ENCODE measurements at regions not wholly inside any gene's neighbourhood (a gene's known extent, or its start where the extent isn't known, plus 50 kb on each side); places are given as distances from the start of the nearest gene placed in this dataset.
"Not testable (repeated sequence)": the region's sequence is repeated elsewhere in the genome, so short reads cannot be mapped to it uniquely, and the experiment has no call there.

DNA sequence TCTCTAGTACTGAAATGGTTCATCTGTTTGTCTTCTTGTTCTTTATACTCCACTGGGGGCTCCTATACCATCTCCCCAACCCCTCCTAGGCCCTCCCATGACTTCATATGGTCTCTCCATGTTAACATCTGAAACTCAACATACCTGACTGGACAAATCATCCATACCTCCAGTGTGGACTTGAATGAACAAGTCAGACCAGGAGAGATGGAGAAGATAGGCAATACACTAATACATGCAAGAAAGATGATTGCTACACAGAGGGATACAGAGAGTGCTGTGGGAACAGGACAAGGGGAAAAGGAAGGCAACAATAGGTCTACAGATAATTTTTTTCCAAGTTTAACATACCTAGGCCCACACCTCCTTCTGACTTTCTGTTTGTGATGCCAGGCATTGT, 175.1 kb downstream of the FHIP1A start:
- Histone ChIP-seq H3K27ac (ENCODE audit: insufficient read depth, low read length) (no peak overlapping the region), H3K18ac (ENCODE audit: low read depth, low read length) (no peak overlapping the region), H4K8ac (ENCODE audit: low read depth in 2 of 2, low read length in 2 of 2) (no peak overlapping the region), H2AK9ac (replicated peaks; ENCODE audit: low read depth, low read length, poor library complexity) (no peak overlapping the region), H3K9me3 (ENCODE audit: control insufficient read depth, insufficient read depth, low read length) (no peaks in the 10 kb centered on the region), H3K79me1 (ENCODE audit: low read depth in 1 of 2, low read length in 2 of 2) (no peaks in the 10 kb centered on the region), H3K9me1 (ENCODE audit: insufficient read depth, low read length) (no peaks in the 10 kb centered on the region), H3K4me1 (ENCODE audit: control insufficient read depth, insufficient read depth, low read length) (no peaks in the 10 kb centered on the region), H2AK5ac (ENCODE audit: low read depth, low read length) (no peak overlapping the region), H3K14ac (replicated peaks; ENCODE audit: low read depth, low read length) (no peak overlapping the region), H3K56ac (ENCODE audit: extremely low read depth, insufficient read depth, low read length) (no peak overlapping the region), H4K91ac (ENCODE audit: insufficient read depth, low read depth, low read length) (no peak overlapping the region), H2BK5ac (ENCODE audit: low read depth, low read length, poor library complexity, severe bottlenecking) (no peak overlapping the region), H3K36me3 (ENCODE audit: control insufficient read depth, insufficient read depth, low read length) (no peaks in the 10 kb centered on the region), H3K9ac (ENCODE audit: low read depth, low read length) (no peak overlapping the region), H3K4me2 (ENCODE audit: low read depth, low read length) (no peak overlapping the region), H2BK15ac (ENCODE audit: low read depth, low read length) (no peak overlapping the region), H2AFZ (replicated peaks; ENCODE audit: low read length, poor library complexity) (no peak overlapping the region), H3K4ac (ENCODE audit: low read depth, low read length) (no peak overlapping the region), H3K27me3 (ENCODE audit: control insufficient read depth, insufficient read depth, low read length) (peaks cover 6% of the 10 kb centered on the region; the same call in 1 of the 2 replicates), H4K20me1 (ENCODE audit: insufficient read depth, low read length) (no peaks in the 10 kb centered on the region), H3K4me3 (ENCODE audit: insufficient read depth, low read depth, low read length) (no peak overlapping the region), H2BK20ac (ENCODE audit: low read depth, low read length) (no peak overlapping the region), H2BK120ac (ENCODE audit: low read depth, low read length) (no peak overlapping the region), H3K23ac (ENCODE audit: low read depth, low read length) (no peak overlapping the region), H4K5ac (ENCODE audit: low read depth, low read length) (no peak overlapping the region)
- CTCF ChIA-PET = no interaction called here
- intact Hi-C loops (cut with micrococcal nuclease) = no loop called here
- POLR2A ChIA-PET (ENCODE audit: unreplicated experiment) = no interaction called here
- no peak for DNase-seq
- in situ Hi-C loops (cut with MboI; ENCODE audit: low sequenced_read_pairs) = no loop called here
- no peak for TF ChIP-seq RCOR1 (IDR thresholded peaks at IDR 0.05; ENCODE audit: insufficient replicate concordance, low read length)
- TF ChIP-seq, protein P1, sequence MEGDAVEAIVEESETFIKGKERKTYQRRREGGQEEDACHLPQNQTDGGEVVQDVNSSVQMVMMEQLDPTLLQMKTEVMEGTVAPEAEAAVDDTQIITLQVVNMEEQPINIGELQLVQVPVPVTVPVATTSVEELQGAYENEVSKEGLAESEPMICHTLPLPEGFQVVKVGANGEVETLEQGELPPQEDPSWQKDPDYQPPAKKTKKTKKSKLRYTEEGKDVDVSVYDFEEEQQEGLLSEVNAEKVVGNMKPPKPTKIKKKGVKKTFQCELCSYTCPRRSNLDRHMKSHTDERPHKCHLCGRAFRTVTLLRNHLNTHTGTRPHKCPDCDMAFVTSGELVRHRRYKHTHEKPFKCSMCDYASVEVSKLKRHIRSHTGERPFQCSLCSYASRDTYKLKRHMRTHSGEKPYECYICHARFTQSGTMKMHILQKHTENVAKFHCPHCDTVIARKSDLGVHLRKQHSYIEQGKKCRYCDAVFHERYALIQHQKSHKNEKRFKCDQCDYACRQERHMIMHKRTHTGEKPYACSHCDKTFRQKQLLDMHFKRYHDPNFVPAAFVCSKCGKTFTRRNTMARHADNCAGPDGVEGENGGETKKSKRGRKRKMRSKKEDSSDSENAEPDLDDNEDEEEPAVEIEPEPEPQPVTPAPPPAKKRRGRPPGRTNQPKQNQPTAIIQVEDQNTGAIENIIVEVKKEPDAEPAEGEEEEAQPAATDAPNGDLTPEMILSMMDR (conservative IDR thresholded peaks at IDR 0.05; ENCODE audit: low read depth, low read length) = no peak
- TF ChIP-seq FOS (IDR thresholded peaks at IDR 0.05; ENCODE audit: low read depth, low read length) = no peak
- TF ChIP-seq MAFK (IDR thresholded peaks at IDR 0.05; ENCODE audit: low read depth, low read length) = no peak
- no peak for TF ChIP-seq RFX5 (IDR thresholded peaks at IDR 0.05; ENCODE audit: low read depth, low read length)
- no peak for TF ChIP-seq RAD21 (IDR thresholded peaks at IDR 0.05; ENCODE audit: low read length)
- no TSS peak for BruUV-seq (replicated peaks)
- dilution Hi-C loops (cut with HindIII; ENCODE audit: low sequenced_read_pairs, unreplicated experiment) = no loop called here
- ATAC-seq (ENCODE audit: low read depth) = no peak

DNA sequence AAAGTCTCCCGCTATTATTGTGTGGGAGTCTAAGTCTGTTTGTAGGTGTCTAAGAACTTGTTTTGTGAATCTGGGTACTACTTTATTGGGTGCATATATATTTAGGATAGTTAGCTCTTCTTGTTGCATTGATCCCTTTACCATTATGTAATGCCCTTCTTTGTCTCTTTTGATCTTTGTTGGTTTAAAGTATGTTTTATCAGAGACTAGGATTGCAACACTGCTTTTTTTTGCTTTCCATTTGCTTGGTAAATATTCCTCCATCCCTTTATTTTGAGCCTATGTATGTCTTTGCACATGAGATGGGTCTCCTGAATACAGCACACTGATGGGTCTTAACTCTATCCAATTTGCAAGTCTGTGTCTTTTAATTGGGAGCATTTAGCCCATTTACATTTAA, 165.2 kb downstream of the GATB start:
- H3K36me3 ChIP-seq (ENCODE audit: control insufficient read depth, insufficient read depth, low read length); H4K91ac ChIP-seq (ENCODE audit: insufficient read depth, low read depth, low read length); H4K5ac ChIP-seq (ENCODE audit: low read depth, low read length); DNase-seq; CTCF ChIA-PET; H3K9me3 ChIP-seq (ENCODE audit: control insufficient read depth, insufficient read depth, low read length); in situ Hi-C loops (cut with MboI; ENCODE audit: low sequenced_read_pairs); H2BK15ac ChIP-seq (ENCODE audit: low read depth, low read length); H3K4ac ChIP-seq (ENCODE audit: low read depth, low read length); H3K79me1 ChIP-seq (ENCODE audit: low read depth in 1 of 2, low read length in 2 of 2); dilution Hi-C loops (cut with HindIII; ENCODE audit: low sequenced_read_pairs, unreplicated experiment); POLR2A ChIA-PET (ENCODE audit: unreplicated experiment); BruUV-seq (replicated peaks); H3K18ac ChIP-seq (ENCODE audit: low read depth, low read length); H2BK5ac ChIP-seq (ENCODE audit: low read depth, low read length, poor library complexity, severe bottlenecking); H3K9ac ChIP-seq (ENCODE audit: low read depth, low read length); H2BK20ac ChIP-seq (ENCODE audit: low read depth, low read length); H3K4me3 ChIP-seq (ENCODE audit: insufficient read depth, low read depth, low read length); H3K56ac ChIP-seq (ENCODE audit: extremely low read depth, insufficient read depth, low read length); H3K27me3 ChIP-seq (ENCODE audit: control insufficient read depth, insufficient read depth, low read length); H3K4me2 ChIP-seq (ENCODE audit: low read depth, low read length); H2BK120ac ChIP-seq (ENCODE audit: low read depth, low read length); H3K4me1 ChIP-seq (ENCODE audit: control insufficient read depth, insufficient read depth, low read length); H4K20me1 ChIP-seq (ENCODE audit: insufficient read depth, low read length); H2AFZ ChIP-seq (replicated peaks; ENCODE audit: low read length, poor library complexity); H3K23ac ChIP-seq (ENCODE audit: low read depth, low read length); H3K9me1 ChIP-seq (ENCODE audit: insufficient read depth, low read length); ATAC-seq (ENCODE audit: low read depth); H3K27ac ChIP-seq (ENCODE audit: insufficient read depth, low read length); H2AK5ac ChIP-seq (ENCODE audit: low read depth, low read length); H4K8ac ChIP-seq (ENCODE audit: low read depth in 2 of 2, low read length in 2 of 2); H3K14ac ChIP-seq (replicated peaks; ENCODE audit: low read depth, low read length); H2AK9ac ChIP-seq (replicated peaks; ENCODE audit: low read depth, low read length, poor library complexity); intact Hi-C loops (cut with micrococcal nuclease): not testable (repeated sequence)
- no CpG with 5 or more reads among the region's 1 CpG for WGBS, 2 experiments (ENCODE audit: extremely low coverage in 2 of 2, insufficient read length in 1 of 2)

Data from IMR-90 (cell line).